ENCODE measurements at regions not wholly inside any gene's neighbourhood (a gene's known extent, or its start where the extent isn't known, plus 50 kb on each side); places are given as distances from the start of the nearest gene placed in this dataset.

DNA sequence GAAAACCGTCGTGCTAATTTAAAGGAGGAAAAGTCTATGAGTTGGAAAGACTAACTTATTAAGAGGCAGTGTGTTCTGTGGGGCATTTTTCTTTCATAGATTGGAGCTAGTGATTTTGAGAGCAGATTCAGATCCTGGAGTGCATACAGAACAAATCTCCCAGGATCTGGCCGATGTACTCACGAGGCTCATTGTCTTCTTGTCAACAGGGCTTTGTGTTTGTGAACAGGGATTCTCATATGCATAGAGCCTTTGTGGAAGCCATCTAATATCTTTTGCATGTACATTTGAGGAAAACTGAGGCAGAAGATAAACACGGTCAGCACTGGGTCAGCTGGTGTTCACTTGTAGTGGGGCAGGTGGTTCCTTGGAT is 482.9 kb upstream of the TSHZ3 start:
- no peak overlapping the region for H3K4me2 ChIP-seq (ENCODE audit: low read length)
- no peaks in the 10 kb centered on the region for H3K79me2 ChIP-seq (ENCODE audit: control insufficient read depth, low read length)
- H3F3A ChIP-seq (ENCODE audit: control insufficient read depth, insufficient read depth) = no peaks in the 10 kb centered on the region
- H4K20me1 ChIP-seq (ENCODE audit: control insufficient read depth, insufficient read depth, low read depth, low read length) = no peaks in the 10 kb centered on the region
- no peaks in the 10 kb centered on the region for H3K9me2 ChIP-seq (replicated peaks; ENCODE audit: control insufficient read depth, low read length)
- H3K27ac ChIP-seq (ENCODE audit: low read depth, low read length) = no peak overlapping the region
- H3K4me3 ChIP-seq (ENCODE audit: low read length) = no peak overlapping the region
- TF ChIP-seq, protein P1, sequence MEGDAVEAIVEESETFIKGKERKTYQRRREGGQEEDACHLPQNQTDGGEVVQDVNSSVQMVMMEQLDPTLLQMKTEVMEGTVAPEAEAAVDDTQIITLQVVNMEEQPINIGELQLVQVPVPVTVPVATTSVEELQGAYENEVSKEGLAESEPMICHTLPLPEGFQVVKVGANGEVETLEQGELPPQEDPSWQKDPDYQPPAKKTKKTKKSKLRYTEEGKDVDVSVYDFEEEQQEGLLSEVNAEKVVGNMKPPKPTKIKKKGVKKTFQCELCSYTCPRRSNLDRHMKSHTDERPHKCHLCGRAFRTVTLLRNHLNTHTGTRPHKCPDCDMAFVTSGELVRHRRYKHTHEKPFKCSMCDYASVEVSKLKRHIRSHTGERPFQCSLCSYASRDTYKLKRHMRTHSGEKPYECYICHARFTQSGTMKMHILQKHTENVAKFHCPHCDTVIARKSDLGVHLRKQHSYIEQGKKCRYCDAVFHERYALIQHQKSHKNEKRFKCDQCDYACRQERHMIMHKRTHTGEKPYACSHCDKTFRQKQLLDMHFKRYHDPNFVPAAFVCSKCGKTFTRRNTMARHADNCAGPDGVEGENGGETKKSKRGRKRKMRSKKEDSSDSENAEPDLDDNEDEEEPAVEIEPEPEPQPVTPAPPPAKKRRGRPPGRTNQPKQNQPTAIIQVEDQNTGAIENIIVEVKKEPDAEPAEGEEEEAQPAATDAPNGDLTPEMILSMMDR (IDR thresholded peaks at IDR 0.05; ENCODE audit: low read depth, low read length, poor library complexity, severe bottlenecking) = no peak
- H3K9me3 ChIP-seq (ENCODE audit: control insufficient read depth, insufficient read depth, low read length) = peaks cover 5% of the 10 kb centered on the region; the same call in 1 of the 2 replicates
- no peaks in the 10 kb centered on the region for H3K36me3 ChIP-seq (ENCODE audit: control insufficient read depth, low read length)
- H3K4me1 ChIP-seq (ENCODE audit: control insufficient read depth, low read length) = no peaks in the 10 kb centered on the region
- H3K27me3 ChIP-seq (ENCODE audit: control insufficient read depth, low read length) = no peaks in the 10 kb centered on the region

DNA sequence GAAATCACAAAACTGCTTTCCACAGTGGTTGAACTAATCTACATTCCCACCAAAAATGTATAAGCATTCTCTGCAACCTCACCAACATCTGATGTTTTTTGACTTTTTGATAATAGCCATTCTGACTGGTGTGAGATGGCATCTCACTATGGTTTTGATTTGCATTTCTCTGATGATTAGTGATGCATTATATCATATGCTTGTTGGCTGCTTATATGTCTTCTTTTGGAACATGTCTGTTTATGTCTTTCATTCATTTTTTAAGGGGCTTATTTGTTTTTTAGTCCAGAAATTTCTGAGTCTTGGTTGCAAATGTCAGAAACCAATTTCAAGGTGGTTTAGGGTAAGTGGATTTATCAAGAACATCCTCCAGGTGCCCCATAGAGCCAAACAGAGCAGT is 484.8 kb upstream of the TSHZ3 start:
- Histone ChIP-seq H4K20me1 (ENCODE audit: control insufficient read depth, insufficient read depth, low read depth, low read length) (no peaks in the 10 kb centered on the region), H3K9me2 (replicated peaks; ENCODE audit: control insufficient read depth, low read length) (no peaks in the 10 kb centered on the region), H3K27me3 (ENCODE audit: control insufficient read depth, low read length) (no peaks in the 10 kb centered on the region), H3K79me2 (ENCODE audit: control insufficient read depth, low read length) (no peaks in the 10 kb centered on the region), H3K27ac (ENCODE audit: low read depth, low read length) (no peak overlapping the region), H3F3A (ENCODE audit: control insufficient read depth, insufficient read depth) (no peaks in the 10 kb centered on the region), H3K4me1 (ENCODE audit: control insufficient read depth, low read length) (no peaks in the 10 kb centered on the region), H3K4me3 (ENCODE audit: low read length) (no peak overlapping the region), H3K4me2 (ENCODE audit: low read length) (no peak overlapping the region), H3K9me3 (ENCODE audit: control insufficient read depth, insufficient read depth, low read length) (peaks cover 5% of the 10 kb centered on the region; the same call in 1 of the 2 replicates), H3K36me3 (ENCODE audit: control insufficient read depth, low read length) (no peaks in the 10 kb centered on the region)
- TF ChIP-seq EZH2phosphoT487 (IDR thresholded peaks at IDR 0.05; ENCODE audit: borderline replicate concordance, low read length) = no peak

DNA sequence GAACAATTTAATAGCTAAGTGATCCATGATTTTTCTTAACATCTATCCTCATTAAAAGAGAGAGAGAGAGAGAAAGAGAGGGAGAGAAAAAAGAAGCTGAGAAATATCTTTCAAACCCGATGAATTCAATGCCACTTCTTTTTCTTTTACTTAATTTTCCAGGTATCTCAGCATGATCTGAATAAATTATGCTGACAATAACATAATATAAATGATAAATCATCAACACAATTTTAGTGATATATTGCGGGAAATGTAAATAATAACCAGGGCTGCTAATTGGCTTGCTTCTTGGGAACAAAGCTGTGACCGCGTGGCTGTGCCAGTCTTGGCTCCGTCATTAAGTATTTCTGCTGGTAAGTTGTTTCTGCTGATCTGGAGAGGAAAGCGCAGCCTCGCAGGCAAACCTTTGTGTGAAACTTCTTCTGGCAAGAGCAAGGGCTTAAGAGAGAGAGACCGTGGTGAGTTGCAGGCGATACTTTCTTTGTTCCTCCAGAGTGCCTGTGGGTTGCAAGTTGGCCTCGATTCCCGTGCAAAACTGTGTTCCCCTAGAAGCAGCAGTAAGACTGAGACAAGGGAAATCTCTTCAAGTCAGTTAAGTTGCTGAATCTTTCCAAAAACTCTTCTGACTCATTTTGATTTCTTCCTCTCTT is 489.1 kb upstream of the TSHZ3 start:
- no peak overlapping the region for H3K27ac ChIP-seq (ENCODE audit: low read depth, low read length)
- no peaks in the 10 kb centered on the region for H3K79me2 ChIP-seq (ENCODE audit: control insufficient read depth, low read length)
- H3K4me2 ChIP-seq (ENCODE audit: low read length) = no peak overlapping the region
- TF ChIP-seq, protein P1 (IDR thresholded peaks at IDR 0.05; ENCODE audit: low read depth, low read length, poor library complexity, severe bottlenecking) = no peak
- no peak for TF ChIP-seq EZH2phosphoT487 (IDR thresholded peaks at IDR 0.05; ENCODE audit: borderline replicate concordance, low read length)
- no peaks in the 10 kb centered on the region for H3K4me1 ChIP-seq (ENCODE audit: control insufficient read depth, low read length)
- no peaks in the 10 kb centered on the region for H3K27me3 ChIP-seq (ENCODE audit: control insufficient read depth, low read length)
- no peaks in the 10 kb centered on the region for H4K20me1 ChIP-seq (ENCODE audit: control insufficient read depth, insufficient read depth, low read depth, low read length)
- H3F3A ChIP-seq (ENCODE audit: control insufficient read depth, insufficient read depth) = no peaks in the 10 kb centered on the region
- H3K4me3 ChIP-seq (ENCODE audit: low read length) = no peak overlapping the region
- H3K36me3 ChIP-seq (ENCODE audit: control insufficient read depth, low read length) = no peaks in the 10 kb centered on the region
- H3K9me2 ChIP-seq (replicated peaks; ENCODE audit: control insufficient read depth, low read length) = no peaks in the 10 kb centered on the region
- H3K9me3 ChIP-seq (ENCODE audit: control insufficient read depth, insufficient read depth, low read length) = peaks cover 5% of the 10 kb centered on the region; the same call in 1 of the 2 replicates

DNA sequence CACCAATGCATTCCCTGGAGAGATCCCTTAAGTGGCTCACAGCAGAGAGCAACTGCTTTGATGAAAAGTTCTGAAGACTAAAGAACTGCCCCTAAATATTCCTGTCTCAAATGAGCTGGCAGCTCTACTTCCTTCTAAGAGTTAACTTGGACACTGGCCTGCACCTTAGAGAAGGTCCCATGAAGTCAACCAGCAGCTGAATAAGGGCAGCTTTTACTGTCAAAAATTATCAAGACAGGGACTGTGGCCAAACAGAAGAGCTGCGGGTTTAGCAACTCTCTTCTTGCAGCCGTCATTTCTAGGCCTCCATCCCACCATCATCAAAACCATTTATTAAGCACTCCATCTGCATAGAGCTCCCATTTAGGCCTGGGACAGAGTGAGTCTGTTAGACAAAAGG is 491.1 kb upstream of the TSHZ3 start:
- Histone ChIP-seq H3K9me2 (replicated peaks; ENCODE audit: control insufficient read depth, low read length) (no peaks in the 10 kb centered on the region), H3K9me3 (ENCODE audit: control insufficient read depth, insufficient read depth, low read length) (no peaks in the 10 kb centered on the region; the same call in 1 of the 2 replicates), H3K27ac (ENCODE audit: low read depth, low read length) (no peak overlapping the region), H3K79me2 (ENCODE audit: control insufficient read depth, low read length) (no peaks in the 10 kb centered on the region), H3K27me3 (ENCODE audit: control insufficient read depth, low read length) (no peaks in the 10 kb centered on the region), H3F3A (ENCODE audit: control insufficient read depth, insufficient read depth) (no peaks in the 10 kb centered on the region), H3K4me1 (ENCODE audit: control insufficient read depth, low read length) (no peaks in the 10 kb centered on the region), H3K4me2 (ENCODE audit: low read length) (no peak overlapping the region), H3K4me3 (ENCODE audit: low read length) (no peak overlapping the region), H3K36me3 (ENCODE audit: control insufficient read depth, low read length) (no peaks in the 10 kb centered on the region), H4K20me1 (ENCODE audit: control insufficient read depth, insufficient read depth, low read depth, low read length) (no peaks in the 10 kb centered on the region)
- TF ChIP-seq, protein P1 (IDR thresholded peaks at IDR 0.05; ENCODE audit: low read depth, low read length, poor library complexity, severe bottlenecking) = no peak
- no peak for TF ChIP-seq EZH2phosphoT487 (IDR thresholded peaks at IDR 0.05; ENCODE audit: borderline replicate concordance, low read length)
